ENCODE measurements at regions not wholly inside any gene's neighbourhood (a gene's known extent, or its start where the extent isn't known, plus 50 kb on each side); places are given as distances from the start of the nearest gene placed in this dataset.
A peak's percentile ranks its signal among the peaks of the same experiment; 100 is the strongest.

DNA sequence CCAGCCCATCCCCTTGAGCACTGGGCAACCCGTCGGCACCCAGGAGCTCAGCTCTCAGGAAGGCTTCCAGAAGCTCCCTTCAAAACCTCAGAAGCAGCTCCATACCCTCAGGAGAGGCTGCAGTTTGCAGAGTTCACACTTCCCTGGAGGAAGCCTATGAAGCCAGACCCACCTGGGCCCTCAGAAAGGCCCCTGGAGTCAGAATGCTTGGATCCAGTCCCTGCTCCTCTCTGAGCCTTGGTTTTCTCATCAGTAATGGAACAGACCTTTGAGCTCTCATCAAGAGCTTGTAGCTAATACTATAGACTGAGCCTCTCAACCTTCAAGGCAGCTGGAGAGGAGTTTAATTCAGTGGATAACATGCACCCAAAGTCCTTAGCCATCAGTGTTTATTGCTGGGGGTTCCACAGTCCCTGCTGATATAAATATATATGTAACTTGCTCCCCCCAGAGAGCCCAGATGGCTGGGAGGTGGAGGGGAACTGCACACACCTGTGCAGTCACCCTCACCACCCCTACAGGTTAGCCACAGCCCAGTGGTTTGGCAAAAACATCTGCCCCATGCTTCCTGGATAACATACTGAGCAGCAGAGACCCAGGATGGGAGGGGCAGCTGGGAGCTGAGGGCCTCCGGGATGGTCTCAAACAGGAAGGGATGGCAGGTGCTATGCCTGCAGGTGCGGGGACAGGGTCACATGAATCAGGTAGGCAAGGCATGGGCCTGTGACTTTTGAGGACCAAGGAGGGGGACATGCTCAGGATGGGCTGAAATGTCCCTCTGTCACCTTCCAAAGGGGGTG is 120.1 kb downstream of the SNX5 start:
- Histone ChIP-seq H3K9ac (ENCODE audit: low read depth, low read length) (no peak overlapping the region), H3K18ac (ENCODE audit: low read depth, low read length) (no peak overlapping the region), H2BK20ac (ENCODE audit: low read depth, low read length) (peak overlapping the region; percentile 99), H3K27ac (ENCODE audit: insufficient read depth, low read length) (peak overlapping the region; percentile 8; the same call in 1 of the 2 replicates), H3K36me3 (ENCODE audit: control insufficient read depth, insufficient read depth, low read length) (no peaks in the 10 kb centered on the region), H4K20me1 (ENCODE audit: insufficient read depth, low read length) (no peaks in the 10 kb centered on the region), H2AFZ (replicated peaks; ENCODE audit: low read length, poor library complexity) (peak overlapping the region; percentile 25), H2AK5ac (ENCODE audit: low read depth, low read length) (peak overlapping the region; percentile 100), H2AK9ac (replicated peaks; ENCODE audit: low read depth, low read length, poor library complexity) (peak overlapping the region; percentile 15), H4K91ac (ENCODE audit: insufficient read depth, low read depth, low read length) (peak overlapping the region; percentile 98), H4K8ac (ENCODE audit: low read depth in 2 of 2, low read length in 2 of 2) (peak overlapping the region; percentile 81 to 91), H3K79me1 (ENCODE audit: low read depth in 1 of 2, low read length in 2 of 2) (peaks cover 0 to 27% of the 10 kb centered on the region in 2 experiments; a peak in 2 of 4 replicates), H3K4me2 (ENCODE audit: low read depth, low read length) (no peak overlapping the region), H2BK120ac (ENCODE audit: low read depth, low read length) (peak overlapping the region; percentile 100), H3K4me3 (ENCODE audit: insufficient read depth, low read depth, low read length) (no peak overlapping the region), H3K14ac (replicated peaks; ENCODE audit: low read depth, low read length) (peak overlapping the region; percentile 92), H4K5ac (ENCODE audit: low read depth, low read length) (no peak overlapping the region), H2BK5ac (ENCODE audit: low read depth, low read length, poor library complexity, severe bottlenecking) (no peak overlapping the region), H3K4ac (ENCODE audit: low read depth, low read length) (peak overlapping the region; percentile 98), H3K56ac (ENCODE audit: extremely low read depth, insufficient read depth, low read length) (no peak overlapping the region), H3K23ac (ENCODE audit: low read depth, low read length) (peak overlapping the region; percentile 77; the same call in 1 of the 2 replicates), H3K9me1 (ENCODE audit: insufficient read depth, low read length) (peaks cover 38% of the 10 kb centered on the region), H3K27me3 (ENCODE audit: control insufficient read depth, insufficient read depth, low read length) (no peaks in the 10 kb centered on the region), H3K9me3 (ENCODE audit: control insufficient read depth, insufficient read depth, low read length) (peaks cover 6% of the 10 kb centered on the region), H3K4me1 (ENCODE audit: control insufficient read depth, insufficient read depth, low read length) (peaks cover 10% of the 10 kb centered on the region), H2BK15ac (ENCODE audit: low read depth, low read length) (peak overlapping the region; percentile 94; the same call in 2 of the 3 replicates)
- ATAC-seq (ENCODE audit: low read depth): no peak
- CTCF ChIA-PET: interaction anchor here (0.7 kb wide), 1 partner anchor 21 kb away, joined by 4 read pairs; no protein-coding TSS in a partner anchor
- in situ Hi-C loops (cut with MboI; ENCODE audit: low sequenced_read_pairs) (no loop called here), dilution Hi-C loops (cut with HindIII; ENCODE audit: low sequenced_read_pairs, unreplicated experiment) (no loop called here), intact Hi-C loops (cut with micrococcal nuclease) (no loop called here)
- POLR2A ChIA-PET (ENCODE audit: unreplicated experiment): no interaction called here
- TF ChIP-seq, protein P1, sequence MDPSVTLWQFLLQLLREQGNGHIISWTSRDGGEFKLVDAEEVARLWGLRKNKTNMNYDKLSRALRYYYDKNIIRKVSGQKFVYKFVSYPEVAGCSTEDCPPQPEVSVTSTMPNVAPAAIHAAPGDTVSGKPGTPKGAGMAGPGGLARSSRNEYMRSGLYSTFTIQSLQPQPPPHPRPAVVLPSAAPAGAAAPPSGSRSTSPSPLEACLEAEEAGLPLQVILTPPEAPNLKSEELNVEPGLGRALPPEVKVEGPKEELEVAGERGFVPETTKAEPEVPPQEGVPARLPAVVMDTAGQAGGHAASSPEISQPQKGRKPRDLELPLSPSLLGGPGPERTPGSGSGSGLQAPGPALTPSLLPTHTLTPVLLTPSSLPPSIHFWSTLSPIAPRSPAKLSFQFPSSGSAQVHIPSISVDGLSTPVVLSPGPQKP (IDR thresholded peaks at IDR 0.05; ENCODE audit: borderline replicate concordance, low read depth, low read length): no peak
- TF ChIP-seq, protein P2, sequence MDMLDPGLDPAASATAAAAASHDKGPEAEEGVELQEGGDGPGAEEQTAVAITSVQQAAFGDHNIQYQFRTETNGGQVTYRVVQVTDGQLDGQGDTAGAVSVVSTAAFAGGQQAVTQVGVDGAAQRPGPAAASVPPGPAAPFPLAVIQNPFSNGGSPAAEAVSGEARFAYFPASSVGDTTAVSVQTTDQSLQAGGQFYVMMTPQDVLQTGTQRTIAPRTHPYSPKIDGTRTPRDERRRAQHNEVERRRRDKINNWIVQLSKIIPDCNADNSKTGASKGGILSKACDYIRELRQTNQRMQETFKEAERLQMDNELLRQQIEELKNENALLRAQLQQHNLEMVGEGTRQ (IDR thresholded peaks at IDR 0.05; ENCODE audit: low read depth, low read length): no peak
- TF ChIP-seq RAD21 (IDR thresholded peaks at IDR 0.05; ENCODE audit: low read length) (no peak), SMC3 (IDR thresholded peaks at IDR 0.05; ENCODE audit: low read depth, low read length) (no peak), RFX5 (IDR thresholded peaks at IDR 0.05; ENCODE audit: low read depth, low read length) (no peak), FOS (IDR thresholded peaks at IDR 0.05; ENCODE audit: low read depth, low read length) (no peak), MXI1 (IDR thresholded peaks at IDR 0.05; ENCODE audit: borderline replicate concordance, low read depth, low read length) (no peak), RCOR1 (IDR thresholded peaks at IDR 0.05; ENCODE audit: insufficient replicate concordance, low read length) (no peak), POLR2A (IDR thresholded peaks at IDR 0.05; ENCODE audit: low read depth, low read length) (no peak), CHD1 (IDR thresholded peaks at IDR 0.05; ENCODE audit: low read depth, low read length) (no peak), MAFK (IDR thresholded peaks at IDR 0.05; ENCODE audit: low read depth, low read length) (no peak)
- TF ChIP-seq, protein P3, sequence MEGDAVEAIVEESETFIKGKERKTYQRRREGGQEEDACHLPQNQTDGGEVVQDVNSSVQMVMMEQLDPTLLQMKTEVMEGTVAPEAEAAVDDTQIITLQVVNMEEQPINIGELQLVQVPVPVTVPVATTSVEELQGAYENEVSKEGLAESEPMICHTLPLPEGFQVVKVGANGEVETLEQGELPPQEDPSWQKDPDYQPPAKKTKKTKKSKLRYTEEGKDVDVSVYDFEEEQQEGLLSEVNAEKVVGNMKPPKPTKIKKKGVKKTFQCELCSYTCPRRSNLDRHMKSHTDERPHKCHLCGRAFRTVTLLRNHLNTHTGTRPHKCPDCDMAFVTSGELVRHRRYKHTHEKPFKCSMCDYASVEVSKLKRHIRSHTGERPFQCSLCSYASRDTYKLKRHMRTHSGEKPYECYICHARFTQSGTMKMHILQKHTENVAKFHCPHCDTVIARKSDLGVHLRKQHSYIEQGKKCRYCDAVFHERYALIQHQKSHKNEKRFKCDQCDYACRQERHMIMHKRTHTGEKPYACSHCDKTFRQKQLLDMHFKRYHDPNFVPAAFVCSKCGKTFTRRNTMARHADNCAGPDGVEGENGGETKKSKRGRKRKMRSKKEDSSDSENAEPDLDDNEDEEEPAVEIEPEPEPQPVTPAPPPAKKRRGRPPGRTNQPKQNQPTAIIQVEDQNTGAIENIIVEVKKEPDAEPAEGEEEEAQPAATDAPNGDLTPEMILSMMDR (conservative IDR thresholded peaks at IDR 0.05; ENCODE audit: low read depth, low read length): no peak
- no peak for DNase-seq
- BruUV-seq (replicated peaks): no TSS peak
- WGBS, 2 experiments (ENCODE audit: extremely low coverage in 2 of 2, insufficient read length in 1 of 2): 86% methylated on average over 3 of the region's 4 CpGs; no CpG with 5 or more reads in 1 of the 2 experiments

Measured in IMR-90 (cell line).